GM10248 (cell line): ENCODE measurements at regions not wholly inside any gene's neighbourhood (a gene's known extent, or its start where the extent isn't known, plus 50 kb on each side); places are given as distances from the start of the nearest gene placed in this dataset.
"Not testable (repeated sequence)": the region's sequence is repeated elsewhere in the genome, so short reads cannot be mapped to it uniquely, and the experiment has no call there.

Source experiments
- CTCF ChIA-PET: fragments of 300-600 bp; sonication (Branson Sonifier 250); formaldehyde crosslinking; extraction: SDS; loops from one replicate; lab custom pipeline; 2021; ENCODE audit warnings: antibody characterized with exemption; lab: Yijun Ruan, JAX
- POLR2A ChIA-PET: fragments of 350-650 bp; sonication (Branson Sonifier 250); formaldehyde crosslinking; extraction: SDS; loops from one replicate; lab custom pipeline; 2020; ENCODE audit warnings: antibody characterized with exemption; lab: Yijun Ruan, JAX
- DNase-seq: peaks from one replicate; pipeline ENCODE4 v3.0.0; 2012; ENCODE audit errors: extremely low spot score
- CTCF ChIP-seq: IDR thresholded peaks from 2 replicates; pipeline ENCODE4 v1.5.1; 2012; ENCODE audit warnings: mild to moderate bottlenecking, low read depth; ENCODE audit errors: extremely low read depth, missing control alignments, control extremely low read depth

- DNase-seq, result no peak
- POLR2A ChIA-PET, result no interaction called here
- CTCF ChIA-PET, result interaction anchor here (1.6 to 1.8 kb wide), 2 partner anchors 13 to 38 kb away, joined by 4 to 5 read pairs; no protein-coding TSS in a partner anchor
- TF ChIP-seq CTCF, result no peak
These were observed 295.3 kb downstream of the CDH7 start for GRCh38 chr18:66046032-66046602.

GRCh38 chr18:66043009-66043408 lies 292.2 kb downstream of the CDH7 start:
- no peak for TF ChIP-seq CTCF
- DNase-seq, result no peak
- POLR2A ChIA-PET, result no interaction called here
- CTCF ChIA-PET, result no interaction called here

- POLR2A ChIA-PET, result no interaction called here
- CTCF ChIA-PET, result no interaction called here
- DNase-seq, result no peak
- no peak for TF ChIP-seq CTCF
These were observed 263.2 kb downstream of the CDH7 start for GRCh38 chr18:66013969-66014368.

- DNase-seq, result no peak
- ChIA-PET POLR2A (no interaction called here), CTCF (no interaction called here)
- no peak for TF ChIP-seq CTCF
These were observed 261.1 kb downstream of the CDH7 start for GRCh38 chr18:66011916-66012315.

- POLR2A ChIA-PET, result no interaction called here
- CTCF ChIA-PET, result interaction anchor here (1.7 kb wide), 1 partner anchor 14 kb away, joined by 7 read pairs; no protein-coding TSS in a partner anchor
These were observed 255.2 kb downstream of the CDH7 start for GRCh38 chr18:66005831-66006588.

GRCh38 chr18:65998971-65999700 lies 248.3 kb downstream of the CDH7 start:
- POLR2A ChIA-PET, result not testable (repeated sequence)
- CTCF ChIA-PET, result interaction anchor here (2.3 kb wide), 1 partner anchor 9 kb away, joined by 7 read pairs; no protein-coding TSS in a partner anchor

More at GRCh38 chr18:66005831-66006588, 255.2 kb downstream of the CDH7 start:
- no peak for DNase-seq
- TF ChIP-seq CTCF, result no peak

GRCh38 chr18:65995206-65995605 lies 244.4 kb downstream of the CDH7 start:
- no peak for TF ChIP-seq CTCF
- POLR2A ChIA-PET, result no interaction called here
- CTCF ChIA-PET, result no interaction called here
- DNase-seq, result no peak

More at GRCh38 chr18:65998971-65999700, 248.3 kb downstream of the CDH7 start:
- DNase-seq, result not testable (repeated sequence)
